HG03354 (cell line): ENCODE measurements at regions not wholly inside any gene's neighbourhood (a gene's known extent, or its start where the extent isn't known, plus 50 kb on each side); places are given as distances from the start of the nearest gene placed in this dataset.
"Not testable (repeated sequence)": the region's sequence is repeated elsewhere in the genome, so short reads cannot be mapped to it uniquely, and the experiment has no call there.

Experiments
- ATAC-seq: cut with Tn5 transposase; IDR thresholded peaks from one replicate; pipeline ENCODE4 v1.9.1; 2021; ENCODE audit warnings: mild to moderate bottlenecking; ENCODE audit not compliant: unreplicated experiment, poor library complexity, severe bottlenecking

DNA sequence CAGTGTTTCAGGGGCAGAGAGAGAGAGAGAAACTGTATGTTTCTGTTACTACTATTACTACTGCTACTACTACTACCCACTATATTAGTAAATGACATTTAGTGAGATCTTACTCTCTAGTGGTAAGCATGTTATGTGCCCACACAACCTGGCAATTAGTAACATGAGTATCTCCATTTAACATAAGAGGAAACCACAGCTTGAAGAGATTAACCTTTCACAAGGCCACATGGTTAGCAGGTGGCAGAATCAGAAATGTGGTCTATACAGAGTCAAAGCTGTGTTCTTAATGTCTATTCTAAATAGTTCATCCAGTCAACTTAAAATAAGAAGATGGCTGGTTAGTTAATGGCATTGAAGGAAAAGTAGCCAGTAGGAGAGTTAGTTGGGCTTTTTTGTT is 961.6 kb downstream of the MCTP2 start:
- no peak for ATAC-seq

DNA sequence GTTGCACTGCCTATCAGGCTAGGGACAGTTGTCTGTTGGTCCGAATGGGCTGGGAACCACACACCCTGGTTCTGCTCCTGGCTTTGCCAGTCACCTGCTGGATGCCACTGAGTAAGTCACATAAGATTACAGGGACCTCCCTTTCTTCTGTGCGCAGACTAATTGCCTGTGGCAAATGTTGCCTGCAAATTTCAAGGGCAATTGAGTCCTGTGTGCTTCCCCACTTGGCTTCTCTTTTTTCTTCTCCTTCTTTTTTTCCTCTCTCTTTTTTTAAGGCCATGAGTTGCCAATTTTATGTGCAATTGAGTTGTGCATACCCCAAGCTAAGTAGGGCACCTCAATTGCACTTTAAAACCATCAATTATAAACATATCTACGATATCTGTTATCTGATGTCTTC is 963.4 kb downstream of the MCTP2 start:
- ATAC-seq = no peak

DNA sequence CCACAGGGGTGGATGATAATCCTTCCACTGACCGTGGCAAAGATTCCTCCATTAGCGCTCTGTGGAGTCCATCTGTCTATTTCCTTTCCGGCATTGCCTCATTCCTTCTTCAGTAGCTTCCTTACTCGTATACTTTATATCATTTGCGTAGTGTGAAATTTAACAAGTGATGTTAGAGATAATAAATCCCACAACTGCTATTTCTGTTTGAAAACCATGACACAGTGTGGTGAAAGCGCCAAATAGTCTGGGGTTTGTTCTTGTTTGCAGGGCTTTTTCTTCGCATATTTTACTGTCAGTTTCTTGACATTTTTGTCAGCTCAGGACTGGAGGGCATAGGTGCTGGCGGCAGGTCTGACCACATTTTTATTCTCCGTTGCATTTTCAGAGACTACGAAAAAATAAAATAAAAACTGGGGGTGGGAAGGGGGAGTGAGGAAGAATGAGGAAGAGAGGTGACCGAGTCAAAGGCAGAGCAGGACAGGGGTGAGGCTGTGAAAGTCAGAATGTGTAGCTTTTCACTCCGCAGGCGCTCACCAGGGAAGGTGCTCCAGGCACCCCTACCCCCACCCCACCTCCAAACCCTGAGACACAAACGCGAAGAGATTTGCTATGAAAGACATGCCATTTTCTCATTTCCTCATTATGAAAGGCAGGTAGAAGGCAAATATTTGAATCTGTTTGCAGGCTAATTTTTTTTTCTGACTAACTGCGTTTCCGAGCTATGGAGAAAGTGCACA is 965.0 kb downstream of the MCTP2 start:
- ATAC-seq = no peak

DNA sequence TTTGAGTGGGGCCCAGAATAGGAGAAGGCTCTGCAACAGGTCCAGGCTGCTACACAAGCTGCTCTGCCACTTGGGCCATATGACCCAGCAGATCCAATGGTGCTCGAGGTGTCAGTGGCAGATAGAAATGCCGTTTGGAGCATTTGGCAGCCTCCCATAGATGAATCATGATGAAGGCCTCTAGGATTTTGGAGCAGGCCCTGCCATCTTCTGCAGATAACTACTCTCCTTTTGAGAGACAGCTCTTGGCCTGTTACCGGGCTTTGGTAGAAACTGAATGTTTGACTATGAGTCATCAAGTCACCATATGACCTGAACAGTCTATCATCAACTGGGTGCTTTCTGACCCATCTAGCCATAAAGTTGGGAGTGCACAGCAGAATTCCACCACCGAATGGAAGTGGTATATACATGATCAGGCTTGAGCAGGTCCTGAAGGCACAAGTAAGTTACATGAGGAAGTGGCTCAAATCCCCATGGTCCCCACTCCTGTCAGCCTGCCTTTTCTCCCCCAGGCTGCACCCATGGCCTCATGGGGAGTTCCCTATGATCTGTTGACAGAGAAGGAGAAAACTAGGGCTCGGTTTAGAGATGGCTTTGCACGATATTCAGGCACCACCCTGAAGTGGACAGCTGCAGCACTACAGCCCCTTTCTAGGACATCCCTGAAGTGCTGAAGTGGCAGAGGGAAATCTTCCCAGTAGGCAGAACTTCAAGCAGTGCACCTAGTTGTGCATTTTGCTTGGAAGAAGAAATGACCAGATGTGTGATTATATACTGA is 971.4 kb downstream of the MCTP2 start:
- ATAC-seq = no peak

DNA sequence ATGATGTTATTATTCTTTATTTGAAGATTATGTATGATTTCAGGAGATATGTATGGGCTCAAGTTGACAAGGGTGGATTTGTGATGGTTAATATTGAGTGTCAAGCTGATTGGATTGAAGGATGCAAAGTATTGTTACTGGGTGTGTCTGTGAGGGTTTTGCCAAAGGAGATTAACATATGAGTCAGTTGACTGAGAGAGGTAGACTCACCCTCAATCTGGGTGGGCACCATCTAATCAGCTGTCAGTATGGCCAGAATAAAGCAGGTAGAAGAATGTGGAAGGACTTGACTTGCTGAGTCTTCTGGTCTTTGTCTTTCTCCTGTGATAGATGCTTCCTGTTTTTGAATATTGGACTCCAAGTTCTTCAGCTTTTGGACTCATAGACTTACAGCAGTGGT is 973.7 kb downstream of the MCTP2 start:
- ATAC-seq = no peak

DNA sequence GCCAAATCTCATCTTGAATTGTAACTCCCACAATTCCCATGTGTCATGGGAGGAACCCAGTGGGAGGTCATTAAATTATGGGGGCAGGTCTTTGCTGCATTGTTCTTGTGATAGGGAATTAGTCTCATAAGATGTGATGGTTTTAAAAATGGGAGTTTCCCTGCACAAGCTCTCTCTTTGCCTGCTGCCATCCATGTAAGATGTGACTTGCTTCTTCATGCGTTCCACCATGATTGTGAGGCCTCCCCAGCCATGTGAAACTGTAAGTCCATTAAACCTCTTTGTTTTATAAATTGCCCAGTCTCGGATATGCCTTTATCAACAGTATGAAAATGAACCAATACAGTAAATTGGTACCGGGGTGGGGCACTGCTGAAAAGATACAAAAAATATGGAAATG is 974.5 kb downstream of the MCTP2 start:
- ATAC-seq = not testable (repeated sequence)

DNA sequence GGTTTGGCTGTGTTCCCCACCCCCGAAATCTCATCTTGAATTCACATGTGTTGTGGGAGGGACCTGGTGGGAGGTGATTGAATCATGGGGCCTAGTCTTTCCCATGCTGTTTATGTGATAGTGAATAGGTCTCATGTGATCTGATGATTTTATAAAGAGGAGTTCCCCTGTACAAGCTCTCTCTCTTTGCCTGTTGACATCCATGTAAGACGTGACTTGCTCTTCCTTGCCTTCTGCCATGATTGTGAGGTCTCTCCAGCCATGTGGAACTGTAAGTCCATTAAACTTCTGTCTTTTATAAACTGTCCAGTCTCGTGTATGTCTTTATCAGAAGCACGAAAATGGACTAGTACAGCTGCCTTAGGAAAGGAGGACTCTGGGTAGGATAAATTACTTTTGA is 976.7 kb downstream of the MCTP2 start:
- no peak for ATAC-seq

DNA sequence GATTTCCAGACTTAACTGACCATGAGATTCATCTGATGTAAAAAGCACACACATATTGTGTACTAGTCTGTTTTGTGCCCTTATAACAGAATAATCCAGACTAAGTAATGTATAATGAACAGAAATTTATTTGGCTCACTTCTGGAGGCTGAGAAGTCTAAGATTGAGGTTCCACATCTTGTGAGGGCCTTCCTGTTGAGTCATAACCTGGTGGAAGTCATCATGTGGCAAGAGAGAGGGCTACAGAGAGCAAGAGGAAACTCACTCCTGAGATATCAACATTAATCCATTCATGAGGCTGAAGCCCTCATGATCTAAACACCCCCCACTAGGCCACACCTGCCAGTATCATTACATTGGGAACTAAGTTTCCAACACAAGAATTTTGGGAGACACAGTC is 977.6 kb downstream of the MCTP2 start:
- ATAC-seq = no peak

DNA sequence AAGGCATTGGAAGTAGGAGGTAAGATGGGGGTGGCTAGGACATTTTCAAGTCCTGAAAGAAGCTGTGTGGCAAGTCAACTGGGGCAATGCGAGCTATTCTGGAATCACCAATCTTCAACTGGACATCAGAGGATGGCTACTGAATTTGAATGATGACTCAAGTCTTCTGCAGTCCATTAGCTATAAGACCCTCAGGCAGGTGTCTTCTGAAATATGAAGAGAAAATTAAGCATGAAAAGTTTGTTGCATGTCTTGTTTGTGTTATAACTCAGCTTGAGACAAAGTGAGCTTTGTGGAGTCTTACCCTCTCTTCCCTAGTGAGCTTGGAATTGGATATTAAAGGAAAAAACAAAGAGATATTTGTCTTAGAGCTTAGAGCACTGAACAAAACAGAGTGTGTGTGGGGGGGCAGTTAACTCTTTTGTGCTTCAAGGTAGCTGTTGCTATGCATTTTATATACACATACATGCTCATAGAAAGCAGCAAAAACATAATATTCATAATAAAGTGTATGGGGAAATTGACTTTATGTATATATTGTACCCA is 979.1 kb downstream of the MCTP2 start:
- no peak for ATAC-seq

DNA sequence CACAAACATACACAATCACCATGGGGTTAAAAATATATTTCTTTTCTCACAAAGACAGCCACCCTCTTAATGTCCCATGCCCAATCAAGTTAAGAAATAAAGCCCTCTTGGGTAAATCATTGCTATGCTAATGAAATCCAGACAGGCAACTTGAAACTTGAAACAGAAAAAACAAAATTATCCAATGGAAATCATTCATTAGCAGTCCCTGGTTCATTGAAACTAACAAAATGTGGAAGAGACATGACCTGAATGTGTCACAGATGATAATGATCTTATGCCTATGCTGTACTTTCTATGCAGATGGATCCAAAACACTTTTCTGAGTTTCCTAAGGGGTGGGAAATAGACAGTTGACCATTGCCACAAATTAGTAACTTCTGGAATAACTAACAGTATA is 983.7 kb downstream of the MCTP2 start:
- ATAC-seq = no peak

DNA sequence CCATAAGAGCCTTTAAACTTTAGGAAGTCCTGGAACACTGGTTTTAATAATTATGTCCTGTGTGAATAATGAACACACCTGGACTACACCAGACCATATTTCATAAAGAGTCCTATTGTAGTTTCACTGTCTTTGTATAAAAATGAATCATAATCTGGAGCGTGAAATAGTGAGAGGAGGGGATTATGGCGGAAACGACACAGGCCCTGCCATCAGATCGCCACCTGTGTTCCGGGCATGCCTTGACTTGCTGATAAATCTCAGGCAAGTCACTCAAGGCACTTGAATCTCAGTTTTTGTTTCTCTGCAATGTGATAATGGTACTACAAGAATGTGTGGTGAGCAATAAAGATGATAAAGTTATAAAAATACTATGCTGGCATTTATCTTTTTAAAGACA is 995.5 kb downstream of the MCTP2 start:
- ATAC-seq = no peak

DNA sequence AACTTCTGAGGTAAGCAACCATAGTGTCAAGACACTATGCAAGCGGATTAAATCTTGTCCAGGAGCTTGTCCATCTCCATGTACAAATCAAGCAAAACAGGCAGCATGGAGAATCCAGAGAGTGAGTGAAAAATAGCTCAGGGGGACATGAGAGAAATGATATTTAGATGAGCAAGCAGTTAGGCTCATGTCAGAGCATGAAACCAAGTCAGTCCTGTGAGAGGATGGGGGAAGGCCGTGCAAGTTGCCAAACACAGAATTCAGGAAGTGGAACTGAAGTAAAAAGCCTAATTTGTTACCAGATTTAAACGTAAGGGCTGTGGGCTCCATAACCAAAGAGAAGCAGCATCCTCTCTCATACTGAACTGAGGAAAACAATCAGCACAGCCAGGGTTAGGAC is 995.9 kb downstream of the MCTP2 start:
- no peak for ATAC-seq

DNA sequence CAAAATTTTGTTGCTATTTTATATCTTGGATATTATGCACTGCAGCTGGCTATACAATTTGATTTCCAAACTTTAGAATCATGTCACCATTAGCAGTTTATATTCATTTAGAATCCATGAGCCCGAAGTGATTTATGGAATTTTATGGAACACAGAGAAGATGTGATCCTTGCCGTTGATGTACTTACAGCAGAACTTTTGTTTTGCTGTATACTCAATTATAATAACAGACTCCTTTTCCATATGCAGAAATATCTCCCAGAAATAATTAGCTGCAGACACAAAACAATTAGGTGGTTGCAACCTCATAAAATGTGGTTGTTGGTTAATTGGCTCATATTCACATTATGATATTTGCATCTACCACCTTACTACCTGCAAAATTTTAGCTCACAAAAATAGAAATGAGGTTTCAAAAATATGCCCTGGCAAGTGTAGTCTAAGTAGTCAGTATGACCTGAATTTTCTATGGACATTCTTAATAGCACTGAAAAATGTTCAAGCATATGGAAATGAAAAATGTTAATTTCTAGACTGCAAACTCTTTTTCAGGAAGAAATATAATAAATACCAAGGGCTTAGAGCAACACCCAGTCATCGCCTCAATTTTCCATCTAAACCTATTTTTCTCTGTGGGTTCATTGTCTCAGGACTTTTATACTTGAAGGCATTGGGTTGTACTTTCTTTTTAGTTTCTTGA is 997.6 kb downstream of the MCTP2 start:
- ATAC-seq = no peak

DNA sequence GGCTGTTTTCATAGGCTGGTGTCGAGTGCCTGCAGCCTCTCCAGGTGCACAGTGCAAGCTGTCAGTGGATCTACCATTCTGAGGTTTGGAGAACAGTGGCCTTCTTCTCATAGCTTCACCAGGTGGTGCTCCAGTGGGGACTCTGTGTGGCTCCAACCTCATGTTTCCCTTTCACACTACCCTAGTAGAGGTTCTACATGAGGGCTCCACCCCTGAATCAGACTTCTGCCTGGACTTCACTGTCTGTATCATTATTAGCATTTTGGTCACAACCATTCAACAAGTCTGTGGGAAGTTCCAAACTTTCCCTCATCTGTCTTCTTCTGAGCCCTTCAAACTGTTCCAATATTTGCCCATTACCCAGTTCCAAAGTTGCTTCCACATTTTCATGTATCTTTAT is 1003.7 kb downstream of the MCTP2 start:
- no peak for ATAC-seq

DNA sequence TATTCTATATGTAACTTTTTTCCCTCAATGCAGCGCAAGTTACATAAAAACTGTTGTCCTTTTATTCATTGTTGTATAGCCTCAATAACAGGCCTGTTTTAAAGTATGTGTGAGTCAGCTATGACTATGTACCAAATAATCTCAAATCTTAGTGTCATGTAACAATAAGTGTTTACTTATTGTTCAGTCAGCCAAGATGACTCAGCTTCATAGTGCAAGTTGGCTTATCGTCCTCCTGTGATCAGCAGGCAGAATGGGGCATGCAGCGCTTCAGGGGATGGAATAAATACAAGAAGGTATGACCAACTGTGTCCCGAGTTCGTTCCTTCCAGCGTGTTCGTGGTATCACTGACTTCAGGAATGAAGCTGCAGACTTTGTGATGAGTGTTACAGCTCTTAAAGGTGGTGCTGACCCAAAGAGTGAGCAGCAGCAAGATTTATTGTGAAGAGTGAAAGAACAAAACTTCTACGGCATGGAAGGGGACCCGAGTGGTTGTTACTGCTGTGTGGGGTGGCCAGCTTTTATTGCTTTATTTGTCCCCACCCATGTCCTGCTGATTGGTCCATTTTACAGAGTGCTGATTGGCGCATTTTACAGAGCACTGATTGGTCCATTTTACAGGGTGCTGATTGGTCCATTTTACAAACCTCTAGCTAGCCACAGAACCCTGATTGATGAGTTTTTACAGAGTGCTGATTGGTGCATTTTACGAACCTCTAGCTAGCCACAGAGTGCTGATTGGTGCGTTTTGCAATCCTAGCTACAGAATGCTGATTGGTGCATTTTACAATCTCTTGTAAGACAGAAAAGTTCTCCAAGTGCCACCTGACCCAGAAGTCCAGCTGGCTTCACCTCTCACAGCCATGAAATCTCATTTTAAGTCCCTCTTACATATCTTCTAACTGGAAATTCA is 1016.0 kb downstream of the MCTP2 start:
- ATAC-seq = no peak

DNA sequence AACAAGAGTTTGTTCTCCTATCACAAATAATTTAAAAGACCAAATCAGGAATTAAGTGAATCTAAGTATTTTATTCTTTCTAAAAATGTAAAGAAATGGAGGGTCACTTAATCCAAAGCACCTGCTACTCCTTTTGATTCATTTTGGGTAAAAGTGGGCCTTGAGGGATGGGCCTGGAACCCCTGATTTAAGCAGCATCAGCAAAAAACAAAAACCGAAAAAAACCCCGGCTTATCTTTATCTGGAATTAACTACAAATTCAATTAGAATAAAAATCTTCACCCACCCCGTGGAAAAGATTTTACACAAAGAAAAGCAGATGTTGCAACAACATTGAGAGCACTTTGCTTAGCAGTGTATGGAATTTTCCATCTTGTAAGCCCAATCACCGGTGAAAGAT is 1018.2 kb downstream of the MCTP2 start:
- no peak for ATAC-seq

DNA sequence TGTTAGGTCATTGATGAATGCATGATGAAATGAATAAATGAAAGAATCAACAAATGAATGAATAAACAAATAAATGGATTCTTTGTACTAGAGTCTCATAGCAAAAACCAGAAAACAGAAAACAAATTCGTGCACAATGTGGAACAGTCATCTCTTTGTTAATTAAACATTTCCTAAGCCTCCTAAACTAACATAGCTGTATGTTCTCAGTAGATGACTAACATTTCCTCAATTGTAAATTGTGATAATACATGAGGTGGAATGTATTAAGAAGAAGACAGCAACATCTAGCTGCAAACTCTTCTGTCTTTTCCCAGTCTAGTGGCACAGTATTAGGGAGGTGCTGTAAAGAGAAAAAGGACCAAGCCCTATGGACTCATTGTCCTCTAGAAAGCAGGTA is 1021.0 kb downstream of the MCTP2 start:
- no peak for ATAC-seq

DNA sequence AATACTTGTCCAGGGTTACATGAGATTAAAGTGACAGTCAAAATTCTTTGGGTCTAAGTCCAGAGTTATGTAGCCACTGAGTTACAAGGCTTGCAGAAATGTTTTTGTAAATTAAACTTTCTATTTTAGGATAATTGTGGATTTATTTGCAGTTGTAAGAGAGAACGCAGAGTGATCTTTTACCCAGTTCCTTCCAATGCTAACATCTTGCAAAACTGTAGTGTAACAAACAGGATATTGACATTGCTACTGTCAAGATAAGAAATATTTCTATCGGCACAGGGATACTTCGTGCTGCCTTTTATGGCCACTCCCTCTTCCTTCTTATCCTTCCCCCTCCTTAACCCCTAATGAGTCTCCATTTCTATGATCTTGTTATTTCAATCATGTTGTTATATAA is 1022.9 kb downstream of the MCTP2 start:
- ATAC-seq = no peak

DNA sequence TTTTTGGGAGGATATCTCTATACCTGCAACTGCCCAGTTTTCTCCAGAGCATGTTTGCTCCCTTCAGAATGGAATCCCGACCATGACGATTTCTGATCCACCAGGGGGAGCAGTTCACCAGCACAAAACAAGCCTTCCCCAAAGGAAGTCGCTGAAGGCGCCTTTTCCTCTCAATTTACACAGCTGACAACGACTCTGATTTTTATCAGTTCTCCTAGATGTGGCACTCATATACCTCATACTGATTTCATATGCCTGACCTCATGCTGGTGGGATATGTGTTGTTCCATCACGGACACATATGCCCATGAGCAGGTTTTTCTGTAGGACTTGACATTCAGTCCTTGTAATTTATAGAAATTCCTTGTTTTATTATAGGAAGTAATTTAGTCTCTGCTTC is 1028.2 kb downstream of the MCTP2 start:
- peak; percentile 84 for ATAC-seq

DNA sequence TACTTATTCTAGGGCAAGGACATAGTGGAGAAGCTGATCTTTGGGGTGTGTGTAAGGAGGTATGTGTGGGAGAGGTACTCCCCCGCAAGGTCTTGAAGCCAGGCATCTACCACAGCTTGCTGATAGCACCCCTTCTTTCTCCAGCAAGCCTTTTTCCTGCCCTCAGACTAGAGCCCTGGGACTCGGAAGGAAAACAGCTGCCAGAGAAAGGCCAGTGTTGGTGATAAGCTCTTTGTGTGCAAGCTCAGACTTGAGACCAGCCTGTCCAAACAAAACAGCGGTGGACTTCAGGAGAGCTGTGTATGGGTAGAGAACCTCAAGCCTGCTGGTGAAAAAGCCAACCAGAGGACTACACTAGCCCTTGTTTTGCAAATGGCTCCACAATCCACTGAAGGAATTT is 1028.6 kb downstream of the MCTP2 start:
- ATAC-seq = peak; percentile 12
